ENCODE measurements at regions not wholly inside any gene's neighbourhood (a gene's known extent, or its start where the extent isn't known, plus 50 kb on each side); places are given as distances from the start of the nearest gene placed in this dataset.
"Not testable (repeated sequence)": the region's sequence is repeated elsewhere in the genome, so short reads cannot be mapped to it uniquely, and the experiment has no call there.

DNA sequence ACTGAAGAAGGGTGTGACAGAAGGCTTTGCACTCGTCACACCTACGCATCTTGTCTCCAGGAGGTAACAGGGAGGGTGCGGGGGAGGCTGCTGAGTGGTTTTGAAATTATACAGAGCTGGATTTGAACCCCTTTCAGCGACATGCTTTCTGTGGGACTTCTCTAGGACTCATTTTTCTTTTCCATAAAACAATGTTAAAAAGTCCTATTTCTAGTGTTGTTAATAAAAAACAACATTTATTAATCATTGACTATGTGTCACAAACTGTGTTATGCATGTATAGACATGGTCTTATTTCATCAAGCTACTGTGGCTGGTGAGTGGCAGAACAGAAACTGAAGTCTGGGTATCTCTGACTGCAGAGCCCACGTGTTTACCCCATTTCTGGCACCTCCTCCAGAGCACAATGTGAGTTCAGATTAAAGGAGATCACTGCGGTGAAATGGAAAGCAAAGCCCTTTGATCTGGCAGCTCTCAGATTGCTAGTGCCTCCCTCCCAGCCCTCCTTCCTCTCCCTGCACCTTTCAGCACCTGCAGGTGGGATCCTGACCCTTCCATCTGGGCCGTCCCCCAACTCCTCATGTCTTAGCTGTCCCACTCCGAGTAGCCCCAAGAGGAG is 315.5 kb upstream of the MYT1L start:
- no peaks in the 10 kb centered on the region for H3K9me3 Mint-ChIP-seq (ENCODE audit: low read depth)
- H3K27ac Mint-ChIP-seq (ENCODE audit: unreplicated experiment): no peak overlapping the region
- H3K36me3 Mint-ChIP-seq (ENCODE audit: low read depth): no peaks in the 10 kb centered on the region
- H3K4me3 Mint-ChIP-seq (ENCODE audit: unreplicated experiment): no peak overlapping the region
- peaks cover 8% of the 10 kb centered on the region for H3K27me3 Mint-ChIP-seq (ENCODE audit: low read depth)
- TF ChIP-seq, protein P1, sequence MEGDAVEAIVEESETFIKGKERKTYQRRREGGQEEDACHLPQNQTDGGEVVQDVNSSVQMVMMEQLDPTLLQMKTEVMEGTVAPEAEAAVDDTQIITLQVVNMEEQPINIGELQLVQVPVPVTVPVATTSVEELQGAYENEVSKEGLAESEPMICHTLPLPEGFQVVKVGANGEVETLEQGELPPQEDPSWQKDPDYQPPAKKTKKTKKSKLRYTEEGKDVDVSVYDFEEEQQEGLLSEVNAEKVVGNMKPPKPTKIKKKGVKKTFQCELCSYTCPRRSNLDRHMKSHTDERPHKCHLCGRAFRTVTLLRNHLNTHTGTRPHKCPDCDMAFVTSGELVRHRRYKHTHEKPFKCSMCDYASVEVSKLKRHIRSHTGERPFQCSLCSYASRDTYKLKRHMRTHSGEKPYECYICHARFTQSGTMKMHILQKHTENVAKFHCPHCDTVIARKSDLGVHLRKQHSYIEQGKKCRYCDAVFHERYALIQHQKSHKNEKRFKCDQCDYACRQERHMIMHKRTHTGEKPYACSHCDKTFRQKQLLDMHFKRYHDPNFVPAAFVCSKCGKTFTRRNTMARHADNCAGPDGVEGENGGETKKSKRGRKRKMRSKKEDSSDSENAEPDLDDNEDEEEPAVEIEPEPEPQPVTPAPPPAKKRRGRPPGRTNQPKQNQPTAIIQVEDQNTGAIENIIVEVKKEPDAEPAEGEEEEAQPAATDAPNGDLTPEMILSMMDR (IDR thresholded peaks at IDR 0.05): no peak
- DNase-seq (ENCODE audit: low spot score): no peak
- H3K4me1 Mint-ChIP-seq (ENCODE audit: low read depth): peaks cover 11% of the 10 kb centered on the region

DNA sequence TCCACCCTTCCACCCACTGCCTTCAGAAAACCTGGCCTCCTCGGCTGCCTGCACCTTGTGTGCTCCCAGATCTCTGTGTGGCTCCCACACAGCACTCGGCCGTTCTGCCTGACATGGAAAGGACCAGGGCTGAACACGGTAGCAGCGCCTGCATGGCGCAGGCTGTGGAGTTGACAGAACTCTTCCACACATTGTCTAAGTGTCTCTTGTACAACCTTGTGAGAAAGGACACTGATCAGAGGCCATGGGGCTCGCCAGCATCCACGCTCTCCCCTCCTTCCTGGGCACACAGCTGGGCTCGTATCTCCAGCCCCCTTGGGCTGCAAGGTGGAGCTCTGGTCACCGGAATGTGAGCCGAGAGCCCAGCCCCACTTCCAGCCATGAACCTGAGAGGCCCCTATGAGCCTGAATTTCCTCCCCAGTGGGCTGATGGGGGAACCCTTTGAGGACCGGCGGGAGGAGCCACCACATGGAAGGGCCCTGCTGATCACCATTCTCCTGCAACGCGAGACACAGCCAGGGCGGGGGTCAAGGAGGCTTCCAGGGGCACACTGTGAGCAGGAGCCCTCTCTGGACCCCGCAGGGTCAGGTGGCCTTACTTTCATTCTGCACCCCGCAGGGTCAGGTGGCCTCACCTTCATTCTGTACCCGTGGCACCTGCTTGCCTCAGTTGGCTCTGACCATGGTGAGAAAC is 314.2 kb upstream of the MYT1L start:
- H3K27me3 Mint-ChIP-seq (ENCODE audit: low read depth): peaks cover 14% of the 10 kb centered on the region

DNA sequence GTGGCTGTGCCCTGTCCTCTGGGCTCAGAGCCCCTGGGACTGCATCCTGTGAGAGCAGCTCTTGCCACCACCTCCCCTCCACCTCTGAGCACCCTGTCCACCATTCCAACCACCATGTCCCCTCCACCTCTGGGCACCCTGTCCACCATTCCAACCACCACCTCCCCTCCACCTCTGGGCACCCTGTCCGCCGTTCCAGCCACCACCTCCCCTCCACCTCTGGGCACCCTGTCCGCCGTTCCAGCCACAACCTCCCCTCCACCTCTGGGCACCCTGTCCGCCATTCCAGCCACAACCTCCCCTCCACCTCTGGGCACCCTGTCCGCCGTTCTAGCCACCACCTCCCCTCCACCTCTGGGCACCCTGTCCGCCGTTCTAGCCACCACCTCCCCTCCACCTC is 313.7 kb upstream of the MYT1L start:
- H3K36me3 Mint-ChIP-seq (ENCODE audit: low read depth); DNase-seq (ENCODE audit: low spot score); H3K9me3 Mint-ChIP-seq (ENCODE audit: low read depth); H3K27ac Mint-ChIP-seq (ENCODE audit: unreplicated experiment); H3K4me3 Mint-ChIP-seq (ENCODE audit: unreplicated experiment): not testable (repeated sequence)
- Mint-ChIP-seq H3K27me3 (ENCODE audit: low read depth) (peaks cover 14% of the 10 kb centered on the region), H3K4me1 (ENCODE audit: low read depth) (peaks cover 11% of the 10 kb centered on the region)

More for the DNA sequence above, 314.2 kb upstream of the MYT1L start:
- TF ChIP-seq, protein P1 (IDR thresholded peaks at IDR 0.05): no peak
- no peaks in the 10 kb centered on the region for H3K9me3 Mint-ChIP-seq (ENCODE audit: low read depth)
- peaks cover 11% of the 10 kb centered on the region for H3K4me1 Mint-ChIP-seq (ENCODE audit: low read depth)
- H3K36me3 Mint-ChIP-seq (ENCODE audit: low read depth): no peaks in the 10 kb centered on the region
- peak; percentile 82 for DNase-seq (ENCODE audit: low spot score)
- no peak overlapping the region for H3K27ac Mint-ChIP-seq (ENCODE audit: unreplicated experiment)
- H3K4me3 Mint-ChIP-seq (ENCODE audit: unreplicated experiment): no peak overlapping the region

DNA sequence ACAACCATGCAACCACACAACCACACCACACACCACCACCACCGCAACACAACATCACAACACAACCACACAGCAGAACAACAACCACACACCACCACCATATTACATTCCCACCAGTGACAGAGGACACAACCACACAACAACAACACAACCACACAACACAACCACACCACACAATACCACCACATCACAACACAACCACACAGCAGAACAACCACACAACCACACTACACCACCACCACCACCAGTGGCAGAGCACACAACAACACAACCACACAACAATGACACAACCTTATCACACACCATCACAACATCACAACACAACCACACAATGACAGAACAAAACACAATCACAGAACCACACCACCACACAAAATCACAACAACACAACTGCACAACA is 313.0 kb upstream of the MYT1L start:
- Mint-ChIP-seq H3K4me1 (ENCODE audit: low read depth) (peaks cover 11% of the 10 kb centered on the region), H3K36me3 (ENCODE audit: low read depth) (no peaks in the 10 kb centered on the region), H3K9me3 (ENCODE audit: low read depth) (no peaks in the 10 kb centered on the region), H3K27me3 (ENCODE audit: low read depth) (peaks cover 13% of the 10 kb centered on the region), H3K4me3 (ENCODE audit: unreplicated experiment) (no peak overlapping the region), H3K27ac (ENCODE audit: unreplicated experiment) (no peak overlapping the region)
- TF ChIP-seq, protein P1 (IDR thresholded peaks at IDR 0.05): no peak
- DNase-seq (ENCODE audit: low spot score): no peak

- no peak overlapping the region for H3K27ac Mint-ChIP-seq (ENCODE audit: unreplicated experiment)
- peaks cover 11% of the 10 kb centered on the region for H3K4me1 Mint-ChIP-seq (ENCODE audit: low read depth)
- H3K9me3 Mint-ChIP-seq (ENCODE audit: low read depth): no peaks in the 10 kb centered on the region
- H3K4me3 Mint-ChIP-seq (ENCODE audit: unreplicated experiment): no peak overlapping the region
- DNase-seq (ENCODE audit: low spot score): no peak
- no peaks in the 10 kb centered on the region for H3K36me3 Mint-ChIP-seq (ENCODE audit: low read depth)
- TF ChIP-seq, protein P1 (IDR thresholded peaks at IDR 0.05): no peak
- H3K27me3 Mint-ChIP-seq (ENCODE audit: low read depth): peaks cover 13% of the 10 kb centered on the region
Measured at GRCh38 chr2:2642906-2643890, 312.1 kb upstream of the MYT1L start.

All from chondrocyte (in vitro differentiated cells).